HG02884 (cell line): ENCODE measurements at regions not wholly inside any gene's neighbourhood (a gene's known extent, or its start where the extent isn't known, plus 50 kb on each side); places are given as distances from the start of the nearest gene placed in this dataset.

Source experiments
- ATAC-seq: cut with Tn5 transposase; IDR thresholded peaks from one replicate; pipeline ENCODE4 v1.9.1; 2021; ENCODE audit warnings: mild to moderate bottlenecking, moderate library complexity; ENCODE audit not compliant: unreplicated experiment

DNA sequence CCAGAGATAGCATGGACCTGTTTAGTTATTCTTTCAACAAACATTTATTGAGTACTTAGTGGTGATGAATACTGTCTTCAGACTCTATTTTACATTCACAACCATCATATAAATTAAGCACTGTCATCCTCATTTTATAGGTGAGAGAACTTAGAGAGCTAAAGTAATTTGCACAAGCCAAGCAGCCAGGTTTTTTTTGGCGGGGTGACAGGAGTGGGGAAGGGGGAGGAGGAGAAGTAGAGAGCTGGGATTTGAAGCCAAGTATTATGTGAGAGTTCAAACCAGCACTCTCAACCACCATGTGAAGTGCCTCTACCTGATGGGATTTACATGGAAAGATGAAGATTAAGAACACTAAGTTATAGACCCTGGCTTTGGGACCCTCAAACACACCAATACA lies 547.4 kb upstream of the IL12A start:
- ATAC-seq: no peak

DNA sequence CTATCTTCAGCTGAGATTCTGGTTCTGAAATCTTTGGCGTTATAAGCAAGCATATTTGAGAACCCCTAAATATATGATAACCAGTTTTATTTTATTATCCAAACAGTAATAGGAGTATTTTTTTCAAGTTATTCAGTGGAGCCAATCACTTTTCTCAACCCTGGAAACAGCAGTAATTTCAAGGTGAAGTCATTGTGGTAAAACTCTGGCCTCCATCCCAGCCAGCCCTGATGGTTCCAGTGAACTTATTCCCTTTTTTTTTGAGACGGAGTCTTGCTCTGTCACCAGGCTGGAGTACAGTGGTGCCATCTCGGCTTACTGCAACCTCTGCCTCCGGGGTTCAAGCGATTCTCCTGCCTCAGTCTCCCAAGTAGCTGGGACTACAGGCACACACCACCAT lies 545.4 kb upstream of the IL12A start:
- ATAC-seq: no peak

DNA sequence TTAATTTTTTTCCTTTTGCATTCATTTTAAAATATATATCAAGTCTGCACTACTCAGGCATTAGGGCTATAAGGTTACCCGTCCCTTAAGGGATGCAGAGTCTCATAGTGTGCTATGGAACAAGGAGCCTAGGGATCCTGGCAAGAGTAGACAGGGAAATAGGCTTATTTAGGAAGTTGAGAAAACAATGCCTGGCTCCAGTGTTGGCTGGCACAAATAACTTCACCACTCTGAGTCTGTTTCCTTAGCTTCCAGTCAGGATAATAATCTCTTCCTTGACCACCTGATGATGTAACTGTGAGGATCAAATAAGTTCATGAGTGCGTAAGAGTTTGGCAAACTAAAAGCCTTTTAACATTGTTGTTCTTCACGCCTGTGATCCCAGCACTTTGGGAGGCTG lies 540.8 kb upstream of the IL12A start:
- no peak for ATAC-seq

DNA sequence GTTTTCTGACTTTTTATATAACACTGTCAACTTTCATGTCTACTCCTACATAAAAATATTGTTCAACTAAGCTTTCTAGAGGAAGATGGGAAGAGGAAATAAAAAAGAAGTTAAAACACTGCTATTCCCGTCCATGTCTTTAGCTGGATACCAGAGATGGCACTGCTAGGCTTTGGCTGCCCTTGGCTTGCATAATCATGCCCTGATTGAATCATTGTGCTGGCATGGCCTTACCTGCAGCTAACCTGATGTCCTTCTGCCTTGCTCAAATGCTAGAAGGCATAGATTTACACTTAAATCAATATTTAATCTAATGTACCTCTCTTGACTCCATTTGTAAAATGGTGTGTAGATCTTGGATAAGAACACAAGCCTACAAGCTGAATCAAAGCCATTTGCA lies 539.7 kb upstream of the IL12A start:
- no peak for ATAC-seq

DNA sequence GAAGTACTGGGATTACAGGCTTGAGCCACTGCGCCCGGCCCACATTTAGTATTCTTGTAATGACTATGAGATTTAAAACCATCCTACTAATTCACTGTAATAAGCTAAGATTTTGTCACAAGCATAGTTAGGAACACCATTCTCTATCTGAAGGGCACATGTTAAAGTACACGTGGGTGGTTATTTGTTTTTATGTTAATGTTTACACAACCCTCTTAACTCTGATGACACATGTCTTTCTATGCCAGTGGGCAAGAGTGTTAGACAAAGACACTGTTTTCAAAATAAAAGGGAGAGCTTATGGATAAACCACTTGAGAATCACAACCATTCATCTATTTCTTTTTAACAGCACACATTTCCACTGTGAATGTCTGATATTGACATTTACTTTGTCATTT lies 537.6 kb upstream of the IL12A start:
- no peak for ATAC-seq

DNA sequence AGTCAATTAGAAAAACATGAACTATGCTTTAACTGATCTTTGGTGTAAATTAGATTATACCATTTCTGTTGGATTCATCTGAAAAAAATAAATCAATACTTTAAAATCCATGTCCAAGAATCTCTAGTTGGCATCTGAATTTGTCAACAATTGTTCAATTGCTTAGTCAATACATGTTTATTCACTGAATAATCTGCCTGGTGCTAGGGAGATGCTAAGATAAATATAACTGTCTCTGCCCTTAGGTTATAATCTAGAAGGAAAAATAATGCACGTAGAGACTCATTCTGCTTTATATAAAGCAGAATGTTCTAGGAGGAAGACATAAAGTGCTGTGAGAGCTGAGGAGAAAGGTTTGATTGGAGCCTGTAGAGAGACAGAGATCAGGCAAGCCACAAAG lies 537.2 kb upstream of the IL12A start:
- ATAC-seq: no peak

DNA sequence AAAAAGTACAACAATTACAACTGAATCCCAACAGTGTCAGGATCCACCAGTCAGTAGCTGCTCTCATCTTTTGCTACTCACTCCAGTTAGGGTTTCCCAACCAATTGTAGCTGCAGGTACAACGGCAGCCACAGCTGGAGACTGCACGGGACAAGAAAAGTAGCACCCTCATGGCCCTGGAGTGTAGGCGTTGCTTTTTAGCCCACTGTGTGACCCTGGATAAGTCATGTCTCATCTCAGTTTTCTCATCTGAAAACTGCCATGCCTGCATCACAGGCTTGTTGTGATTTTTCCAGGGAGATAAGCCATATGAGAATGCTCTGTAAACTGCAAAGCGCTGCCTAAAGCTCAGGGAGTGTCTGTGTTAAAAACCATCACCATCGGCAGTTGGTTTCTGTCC lies 535.6 kb upstream of the IL12A start:
- no peak for ATAC-seq

DNA sequence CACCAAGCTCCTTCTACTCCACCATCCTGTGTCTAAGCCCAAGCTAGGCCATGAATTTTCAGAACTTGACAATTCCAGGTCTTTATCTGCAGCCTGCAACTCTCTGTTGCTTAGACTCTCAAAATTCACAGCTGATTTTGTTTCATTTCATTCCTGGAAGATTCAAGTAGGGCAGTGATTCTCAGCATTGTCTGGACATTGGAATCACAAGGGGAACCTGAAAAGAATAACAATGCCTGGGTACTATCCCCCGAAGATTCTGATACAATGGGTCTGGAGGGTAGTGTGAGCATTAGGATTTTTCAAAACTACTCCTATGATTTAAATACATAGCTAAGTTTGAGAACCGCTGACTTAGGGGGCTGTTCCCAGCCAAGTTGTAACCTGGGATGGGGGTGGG lies 534.7 kb upstream of the IL12A start:
- ATAC-seq: no peak

DNA sequence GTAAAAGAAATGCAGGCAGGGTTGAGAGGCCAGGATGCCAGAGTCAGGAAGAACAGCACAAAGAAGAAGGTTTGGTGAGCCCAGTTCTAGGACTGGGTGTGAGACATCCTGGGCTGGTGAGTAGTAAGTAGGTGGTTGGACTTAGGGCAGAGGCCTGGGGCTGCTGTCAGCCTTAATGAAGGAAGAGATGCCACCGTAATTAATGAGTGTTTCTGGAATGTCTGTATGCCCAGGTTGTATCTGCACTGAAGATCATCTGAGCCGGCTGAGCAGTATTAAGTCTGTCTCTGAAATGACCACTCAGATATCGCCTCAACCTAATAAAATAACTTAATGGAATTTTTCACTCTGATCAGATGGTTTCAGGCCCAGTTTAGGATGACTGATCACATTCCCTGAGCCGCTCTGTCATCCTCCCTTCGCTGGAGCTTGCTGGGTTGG lies 532.9 kb upstream of the IL12A start:
- no peak for ATAC-seq

DNA sequence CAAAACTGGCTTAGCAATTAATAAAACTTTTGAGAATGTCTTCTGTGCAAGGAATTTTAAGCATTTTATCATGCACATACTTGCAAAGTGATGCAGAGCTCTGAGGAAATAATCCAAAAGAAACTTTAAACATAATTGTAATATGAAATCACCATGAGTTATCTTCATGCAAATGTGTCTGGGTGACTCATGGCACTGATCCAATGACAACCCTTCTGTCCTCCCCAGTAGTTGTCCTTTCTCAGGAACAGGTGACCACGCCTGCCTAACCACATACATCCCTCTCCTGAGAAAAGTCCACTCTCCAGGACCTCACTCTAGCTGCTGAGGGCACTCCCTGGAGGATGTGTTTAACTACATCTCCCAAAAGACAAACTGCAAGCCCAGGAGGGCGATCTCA lies 530.6 kb upstream of the IL12A start:
- no peak for ATAC-seq

DNA sequence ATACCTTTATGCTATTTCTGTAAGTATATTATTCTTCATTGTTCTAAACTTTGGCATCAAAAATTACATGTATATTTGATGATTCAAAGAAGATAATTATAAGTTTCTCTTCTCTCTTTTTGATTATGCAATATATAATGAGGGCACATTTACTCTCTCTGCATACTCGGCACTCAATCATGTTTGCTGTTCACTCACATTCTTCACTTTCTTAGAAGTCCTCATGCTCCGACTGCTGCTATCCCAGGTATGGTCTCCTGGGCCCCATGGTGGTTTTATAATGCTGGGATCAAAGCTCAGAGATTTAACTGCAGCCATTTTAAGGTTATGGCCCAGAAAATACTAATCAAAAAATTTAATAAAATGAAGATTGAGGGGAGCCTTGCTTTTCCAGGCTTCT lies 529.7 kb upstream of the IL12A start:
- ATAC-seq: no peak

DNA sequence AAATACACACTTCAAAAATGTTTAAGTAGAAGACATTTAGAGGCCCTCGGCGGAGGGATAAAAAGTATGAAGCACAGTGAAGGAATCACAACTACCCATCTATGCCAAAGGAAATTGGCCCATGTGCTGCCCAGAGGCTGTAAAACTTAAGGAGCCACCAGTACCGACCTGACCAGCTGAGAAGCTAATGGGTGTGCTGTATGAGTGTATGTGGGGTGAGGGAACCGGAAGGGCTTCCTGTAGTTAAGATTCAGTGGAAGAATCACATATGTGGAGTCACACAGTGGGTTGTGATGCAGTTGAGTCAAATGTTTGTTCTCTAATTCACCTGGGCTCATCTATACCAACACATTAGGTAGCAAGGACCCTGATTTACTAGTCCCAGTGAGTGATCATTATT lies 516.0 kb upstream of the IL12A start:
- no peak for ATAC-seq

DNA sequence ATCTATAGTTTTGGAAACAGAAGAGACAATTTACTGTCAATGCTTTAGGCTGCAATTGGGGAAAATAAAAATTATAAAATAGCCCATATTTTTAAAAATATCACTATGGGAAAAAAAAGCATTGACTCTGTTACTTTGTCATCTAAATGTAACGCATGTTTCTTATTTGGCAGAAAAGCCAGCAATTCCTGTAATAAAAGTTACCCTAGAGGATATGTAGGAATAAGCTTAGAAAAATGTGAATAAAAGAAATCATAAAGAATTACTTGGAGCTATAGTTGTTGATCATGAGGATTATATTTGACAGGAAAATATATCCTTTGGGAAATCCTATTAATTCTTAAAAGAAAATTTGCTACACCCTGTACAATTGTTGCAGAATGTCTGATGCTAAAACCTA lies 515.4 kb upstream of the IL12A start:
- ATAC-seq: no peak

DNA sequence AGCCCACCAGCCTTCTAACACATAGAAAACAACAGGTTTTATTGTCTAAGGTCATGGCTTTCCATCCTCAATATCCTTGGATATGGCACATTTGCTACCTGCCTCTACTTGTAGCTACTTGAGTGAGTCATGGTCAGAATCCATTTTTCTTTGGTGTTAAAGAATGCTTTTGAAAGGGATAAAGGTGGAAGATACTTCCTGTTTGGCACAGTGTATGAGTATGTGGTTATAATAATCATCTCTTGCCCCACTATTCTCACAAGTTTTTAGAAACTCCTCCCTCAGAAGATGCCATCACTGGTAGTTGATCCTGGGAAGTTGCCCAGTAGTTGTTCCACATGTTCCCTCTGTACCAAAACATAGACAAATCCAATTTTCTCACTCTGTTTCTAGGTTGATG lies 508.6 kb upstream of the IL12A start:
- ATAC-seq: no peak

DNA sequence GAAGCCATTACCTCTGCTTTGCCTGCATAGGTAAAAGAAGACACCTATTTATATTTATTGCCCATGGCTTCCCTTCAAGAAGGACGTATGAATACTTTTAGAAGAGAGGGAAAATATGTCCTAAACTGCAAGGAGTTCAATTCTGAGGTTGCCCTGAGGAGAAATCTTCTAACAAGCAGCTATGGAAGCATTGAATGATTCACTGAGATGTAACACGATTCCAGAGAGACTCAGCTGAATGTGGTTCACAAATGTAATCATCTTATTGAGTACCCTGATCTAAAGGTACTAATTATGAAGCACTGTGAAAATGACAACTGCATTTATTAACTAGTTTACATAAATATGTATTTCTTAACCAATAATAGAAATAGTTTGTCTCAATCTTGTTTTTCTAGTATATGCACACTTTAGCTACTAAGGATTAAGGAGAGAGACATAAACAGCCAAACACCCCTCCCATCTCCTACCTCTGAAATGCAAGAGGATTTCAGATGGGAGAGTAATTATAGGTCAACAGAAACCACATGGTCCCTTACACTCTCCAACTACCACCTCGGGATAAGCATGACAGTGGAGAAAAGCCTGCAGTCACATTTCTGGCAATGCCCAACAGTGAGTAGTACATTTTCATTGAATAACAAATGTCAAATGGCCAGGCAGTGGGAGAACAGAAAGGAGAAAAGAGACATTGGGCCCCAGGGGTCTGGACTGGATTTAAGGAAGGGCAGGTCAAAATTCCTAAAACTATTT lies 506.2 kb upstream of the IL12A start:
- ATAC-seq: no peak

DNA sequence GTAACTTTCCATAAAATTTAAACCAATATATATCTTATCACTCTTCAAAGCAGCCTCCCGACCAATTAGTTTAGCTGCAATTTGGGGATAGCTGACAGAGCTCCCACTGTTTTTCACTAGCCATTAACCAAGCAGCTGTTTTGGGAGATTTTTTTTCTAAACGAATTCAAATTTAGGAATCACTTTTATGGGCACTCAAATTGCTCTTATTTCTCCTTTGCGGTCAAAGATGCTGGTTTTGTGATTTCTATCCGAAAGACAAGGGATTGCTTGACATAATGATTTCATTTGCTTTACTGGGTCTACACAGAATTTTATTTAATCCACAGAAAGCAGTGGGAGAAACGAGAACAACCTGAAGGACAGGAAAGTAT lies 505.7 kb upstream of the IL12A start:
- no peak for ATAC-seq

DNA sequence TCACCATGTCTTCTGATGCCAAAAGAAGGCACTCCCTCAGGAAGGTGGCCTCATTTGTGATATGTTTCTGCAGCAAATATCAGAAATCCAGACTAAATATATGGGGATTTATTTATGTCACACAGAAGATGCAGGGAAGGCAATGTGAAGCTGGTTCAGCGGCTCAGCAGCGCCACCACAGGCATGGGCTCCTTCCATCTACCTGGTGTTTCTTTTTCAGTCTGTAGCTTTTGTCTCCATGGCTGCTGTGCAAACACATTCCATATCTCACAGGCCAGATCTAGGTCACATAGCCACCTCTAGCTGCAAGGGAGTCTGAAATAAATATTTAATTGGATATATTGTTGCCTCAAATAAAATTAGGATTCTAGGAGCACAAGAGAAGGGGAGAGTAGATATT lies 502.1 kb upstream of the IL12A start:
- ATAC-seq: no peak

DNA sequence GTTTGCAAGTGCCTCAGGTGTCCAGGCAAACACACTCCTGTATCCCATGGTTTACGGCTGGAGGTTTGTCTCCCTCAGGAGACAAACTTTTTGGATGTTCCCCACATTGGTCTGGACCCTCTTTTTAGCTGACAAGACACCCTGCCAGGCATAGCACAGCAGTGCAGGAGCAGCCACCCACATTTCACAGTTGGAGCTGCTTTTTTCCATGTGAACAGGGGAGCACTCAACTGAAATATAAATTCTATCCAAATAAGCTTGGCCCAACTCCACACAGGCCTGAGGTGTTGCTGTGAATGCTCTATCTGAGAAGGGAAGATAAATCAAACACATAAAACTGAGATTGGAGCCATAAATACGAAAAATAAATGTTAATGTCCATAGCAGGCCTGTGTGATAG lies 501.3 kb upstream of the IL12A start:
- ATAC-seq: no peak

DNA sequence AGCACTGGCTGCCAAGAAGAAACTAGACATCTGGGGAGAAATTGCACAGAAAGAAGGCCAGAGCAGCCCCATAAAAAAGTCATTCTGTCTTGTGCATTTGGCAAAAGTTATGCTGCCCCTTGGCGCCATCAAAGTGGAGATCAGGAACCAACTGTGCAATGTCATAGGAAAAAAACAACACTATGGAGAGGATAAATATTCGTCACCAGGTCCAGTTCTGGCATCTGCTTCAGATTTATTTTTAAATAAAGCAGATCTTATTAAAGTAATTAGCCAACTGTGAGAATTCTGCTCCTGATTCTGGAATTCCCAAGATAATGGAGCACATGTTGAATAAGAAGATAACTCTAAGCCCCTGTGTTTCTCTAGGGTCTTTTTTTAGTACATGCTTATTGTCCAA lies 500.0 kb upstream of the IL12A start:
- no peak for ATAC-seq

DNA sequence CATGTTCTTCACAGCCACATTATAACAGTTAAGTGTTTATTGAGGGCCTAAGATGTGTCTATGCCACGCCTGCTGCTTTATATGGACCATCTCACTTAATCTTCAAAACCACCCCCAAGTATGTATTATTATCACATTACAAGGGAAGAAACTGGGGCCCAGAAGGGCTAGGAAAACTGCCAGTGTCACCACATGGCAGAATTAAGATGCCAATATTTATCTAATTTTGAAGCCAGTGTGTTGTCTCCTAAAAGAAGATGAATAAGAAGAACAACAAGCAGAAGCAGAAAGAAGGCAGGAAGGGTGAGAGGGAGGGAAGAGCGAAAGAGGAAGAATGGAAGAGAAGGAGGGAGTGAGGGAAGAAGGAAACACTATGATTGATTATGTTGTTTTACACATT lies 491.3 kb upstream of the IL12A start:
- no peak for ATAC-seq

DNA sequence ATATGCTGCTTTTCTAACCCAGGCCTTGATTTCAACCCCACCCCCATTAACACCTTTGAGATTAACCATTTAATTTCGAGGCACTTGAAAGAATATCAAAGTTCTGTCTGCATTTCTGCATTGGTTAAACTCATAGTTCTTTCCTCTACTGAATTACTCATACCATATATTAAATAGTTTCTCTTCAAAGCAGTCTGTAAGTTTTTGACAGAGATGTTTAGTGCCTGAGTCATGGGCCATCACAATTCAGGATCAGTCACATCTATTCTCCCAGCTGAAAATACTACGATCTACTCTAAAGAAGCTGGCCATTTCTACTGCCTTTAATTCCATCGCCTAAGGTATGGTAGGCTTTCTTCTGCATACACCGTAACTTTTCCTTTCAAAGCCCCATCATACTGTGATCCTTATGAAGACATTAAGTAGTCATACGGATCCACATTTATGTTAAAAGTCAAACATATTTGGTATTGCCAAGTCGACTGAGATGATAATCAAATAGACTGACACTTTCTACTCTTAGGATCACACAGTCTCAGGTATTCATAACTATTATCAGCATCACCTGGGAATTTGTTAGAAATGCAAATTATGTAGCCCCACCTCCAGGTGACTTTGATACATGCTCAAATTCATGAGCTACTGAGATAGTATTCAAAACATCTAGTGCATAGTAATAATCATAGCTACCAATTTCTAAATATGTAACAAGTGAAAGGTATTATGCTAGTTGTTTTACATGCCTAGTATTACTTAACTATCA lies 489.4 kb upstream of the IL12A start:
- ATAC-seq: no peak

DNA sequence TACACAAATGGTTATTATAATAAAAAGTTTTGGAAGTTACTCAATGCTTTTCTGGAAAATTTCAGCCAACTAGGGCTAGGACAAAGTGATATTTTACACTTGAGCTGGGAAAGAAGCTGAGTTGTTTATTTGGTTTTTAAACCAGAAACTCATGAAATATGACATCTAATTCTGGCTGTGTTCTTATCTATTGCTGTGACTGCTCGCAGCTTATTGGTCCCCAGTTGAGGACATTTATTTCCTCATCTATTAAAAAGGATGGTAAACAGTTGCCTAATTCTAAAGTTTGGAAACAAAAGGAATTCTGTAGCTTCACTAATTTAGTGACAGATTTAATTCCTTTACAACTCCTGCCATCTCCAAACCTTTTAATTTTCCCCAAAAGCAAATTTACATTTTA lies 487.6 kb upstream of the IL12A start:
- no peak for ATAC-seq

DNA sequence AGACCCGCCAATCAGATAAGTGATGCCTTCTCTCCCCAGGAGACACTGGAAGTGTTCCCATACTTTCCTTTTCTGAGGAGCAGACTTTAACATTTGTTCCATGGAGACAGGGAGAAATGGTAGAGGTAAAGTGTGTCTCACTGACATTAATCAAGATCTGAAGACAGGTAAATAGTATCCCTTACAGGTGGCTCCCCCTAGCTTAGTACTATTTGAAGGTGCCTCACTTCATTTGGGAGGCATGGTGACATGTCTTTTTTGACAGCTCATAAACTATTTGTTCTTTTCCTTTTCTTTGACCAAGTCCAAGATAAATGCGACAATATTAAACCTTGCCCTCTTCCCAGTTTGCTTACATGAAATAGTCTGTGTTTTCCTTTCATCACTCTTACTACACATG lies 485.6 kb upstream of the IL12A start:
- ATAC-seq: no peak
